Stromal cell of bone marrow (primary cell): ENCODE measurements at regions not wholly inside any gene's neighbourhood (a gene's known extent, or its start where the extent isn't known, plus 50 kb on each side); places are given as distances from the start of the nearest gene placed in this dataset.

Source experiments
- DNase-seq: peaks from one replicate; pipeline ENCODE4 v3.0.0-alpha.2; 2012; ENCODE audit warnings: low read depth

- peak; percentile 78 for DNase-seq
These were observed 179.4 kb downstream of the ETS1 start for GRCh38 chr11:128407962-128408361.

GRCh38 chr11:128405714-128406662, 181.4 kb downstream of the ETS1 start:
- no peak for DNase-seq

- DNase-seq = no peak
These were observed 182.2 kb downstream of the ETS1 start for GRCh38 chr11:128405112-128405511.

- DNase-seq = no peak
These were observed 182.9 kb downstream of the ETS1 start for GRCh38 chr11:128404437-128404836.

- peak; percentile 76 for DNase-seq
These were observed 186.8 kb downstream of the ETS1 start for GRCh38 chr11:128400382-128401203.

GRCh38 chr11:128399251-128400121, 187.9 kb downstream of the ETS1 start:
- DNase-seq = peak; percentile 77

- no peak for DNase-seq
These were observed 188.7 kb downstream of the ETS1 start for GRCh38 chr11:128398517-128399250.

GRCh38 chr11:128397362-128397761, 190.0 kb downstream of the ETS1 start:
- no peak for DNase-seq

- peak; percentile 27 for DNase-seq
These were observed 192.8 kb downstream of the ETS1 start for GRCh38 chr11:128394431-128395089.

GRCh38 chr11:128392259-128392658, 195.1 kb downstream of the ETS1 start:
- DNase-seq = no peak

- no peak for DNase-seq
These were observed 195.5 kb downstream of the ETS1 start for GRCh38 chr11:128391811-128392210.

GRCh38 chr11:128390246-128390645, 197.1 kb downstream of the ETS1 start:
- DNase-seq = no peak

GRCh38 chr11:128389461-128389976, 197.8 kb downstream of the ETS1 start:
- DNase-seq = no peak

- DNase-seq = no peak
These were observed 199.0 kb downstream of the ETS1 start for GRCh38 chr11:128388206-128388815.

- DNase-seq = no peak
These were observed 207.5 kb downstream of the ETS1 start for GRCh38 chr11:128379587-128380580.

- DNase-seq = no peak
These were observed 211.4 kb downstream of the ETS1 start for GRCh38 chr11:128375961-128376360.

GRCh38 chr11:128374026-128374425, 213.3 kb downstream of the ETS1 start:
- no peak for DNase-seq

GRCh38 chr11:128372977-128373376, 214.4 kb downstream of the ETS1 start:
- DNase-seq = no peak

- DNase-seq = no peak
These were observed 219.8 kb downstream of the ETS1 start for GRCh38 chr11:128367573-128367972.
